H9 (cell line): ENCODE measurements at regions not wholly inside any gene's neighbourhood (a gene's known extent, or its start where the extent isn't known, plus 50 kb on each side); places are given as distances from the start of the nearest gene placed in this dataset.

Experiments
- DNase-seq: peaks from one replicate; pipeline ENCODE4 v3.0.0-alpha.2; 2017
- H2AFZ ChIP-seq: one replicate; pipeline ENCODE4 v1.6.1; 2013; ENCODE audit warnings: mild to moderate bottlenecking, low read length, control low read depth, moderate library complexity
- H2AK5ac ChIP-seq: 2 replicates; pipeline ENCODE4 v1.6.1; 2013; ENCODE audit warnings: low read length, control low read depth, mixed read lengths; ENCODE audit not compliant: insufficient read length
- H2BK120ac ChIP-seq: one replicate; pipeline ENCODE4 v1.6.1; 2013; ENCODE audit warnings: low read depth, mild to moderate bottlenecking, low read length, control low read depth, inconsistent platforms; ENCODE audit not compliant: poor library complexity, severe bottlenecking
- H2BK12ac ChIP-seq: 2 replicates; pipeline ENCODE4 v1.6.1; 2013; ENCODE audit warnings: low read length, control low read depth, mixed read lengths, low read depth; ENCODE audit not compliant: insufficient read length
- H2BK15ac ChIP-seq: 2 replicates; pipeline ENCODE4 v1.6.1; 2013; ENCODE audit warnings: low read depth, low read length, control low read depth
- H2BK20ac ChIP-seq: one replicate; pipeline ENCODE4 v1.6.1; 2013; ENCODE audit warnings: low read depth, mild to moderate bottlenecking, low read length, control low read depth, inconsistent platforms; ENCODE audit not compliant: poor library complexity, severe bottlenecking
- H2BK5ac ChIP-seq: 2 replicates; pipeline ENCODE4 v1.6.1; 2013; ENCODE audit warnings: low read length, control low read depth, mixed read lengths; ENCODE audit not compliant: insufficient read length
- H3K14ac ChIP-seq: 2 replicates; pipeline ENCODE4 v1.6.1; 2013; ENCODE audit warnings: low read length, control low read depth; ENCODE audit not compliant: insufficient read depth
- H3K18ac ChIP-seq: 2 replicates; pipeline ENCODE4 v1.6.1; 2013; ENCODE audit warnings: low read depth, mild to moderate bottlenecking, mixed read lengths, low read length, control low read depth; ENCODE audit not compliant: insufficient read length
- H3K23ac ChIP-seq: 2 replicates; pipeline ENCODE4 v1.6.1; 2013; ENCODE audit warnings: low read length, control low read depth, mixed read lengths, low read depth; ENCODE audit not compliant: insufficient read length
- H3K23me2 ChIP-seq: 2 replicates; pipeline ENCODE4 v1.6.1; 2013; ENCODE audit warnings: low read depth, mild to moderate bottlenecking, mixed read lengths, low read length, control low read depth; ENCODE audit not compliant: insufficient read length, poor library complexity, severe bottlenecking
- H3K27ac ChIP-seq: 2 replicates; pipeline ENCODE4 v1.5.1; 2013; ENCODE audit warnings: low read length, control low read depth, mixed read lengths, low read depth; ENCODE audit not compliant: insufficient read length
- H3K27me3 ChIP-seq: 2 replicates; pipeline ENCODE4 v1.6.1; 2013; ENCODE audit warnings: low read length, control low read depth, inconsistent platforms; ENCODE audit not compliant: insufficient read depth
- H3K4ac ChIP-seq: 2 replicates; pipeline ENCODE4 v1.6.1; 2013; ENCODE audit warnings: low read depth, mild to moderate bottlenecking, control low read depth, inconsistent platforms, low read length, moderate library complexity
- H3K4me1 ChIP-seq: 2 replicates; pipeline ENCODE4 v1.6.1; 2013; ENCODE audit warnings: low read length, control low read depth, inconsistent platforms; ENCODE audit not compliant: insufficient read depth
- H3K4me2 ChIP-seq: 2 replicates; pipeline ENCODE4 v1.6.1; 2013; ENCODE audit warnings: low read length, control low read depth, mixed read lengths; ENCODE audit not compliant: insufficient read length, insufficient read depth
- H3K56ac ChIP-seq: 2 replicates; pipeline ENCODE4 v1.6.1; 2013; ENCODE audit warnings: low read depth, mild to moderate bottlenecking, mixed read lengths, low read length, control low read depth; ENCODE audit not compliant: insufficient read length
- H3K79me1 ChIP-seq: 2 replicates; pipeline ENCODE4 v1.6.1; 2013; ENCODE audit warnings: low read depth, mild to moderate bottlenecking, moderate library complexity, low read length, control low read depth, inconsistent platforms; ENCODE audit not compliant: insufficient read depth, poor library complexity, severe bottlenecking
- H3K79me2 ChIP-seq: 2 replicates; pipeline ENCODE4 v1.6.1; 2013; ENCODE audit warnings: low read length, control low read depth, inconsistent platforms; ENCODE audit not compliant: insufficient read depth
- H3K9ac ChIP-seq: 2 replicates; pipeline ENCODE4 v1.6.1; 2013; ENCODE audit warnings: low read length, control low read depth, mixed read lengths; ENCODE audit not compliant: insufficient read length; ENCODE audit errors: extremely low read depth
- H3K9me3 ChIP-seq: one replicate; pipeline ENCODE4 v1.6.1; 2013; ENCODE audit warnings: low read depth, low read length, inconsistent platforms; ENCODE audit not compliant: control insufficient read depth
- H3T11ph ChIP-seq: one replicate; pipeline ENCODE4 v1.6.1; 2013; ENCODE audit warnings: mild to moderate bottlenecking, low read length, control low read depth, inconsistent platforms
- H4K20me1 ChIP-seq: one replicate; pipeline ENCODE4 v1.6.1; 2013; ENCODE audit not compliant: control insufficient read depth, insufficient read length, insufficient read depth
- H4K5ac ChIP-seq: 2 replicates; pipeline ENCODE4 v1.6.1; 2013; ENCODE audit warnings: low read depth, mild to moderate bottlenecking, mixed read lengths, low read length, control low read depth; ENCODE audit not compliant: insufficient read length
- H4K8ac ChIP-seq: replicated peaks from 2 replicates; pipeline ENCODE4 v1.6.1; 2013; ENCODE audit warnings: low read length, control low read depth, mixed read lengths, low read depth; ENCODE audit not compliant: insufficient read length
- H4K91ac ChIP-seq: 2 replicates; pipeline ENCODE4 v1.6.1; 2013; ENCODE audit warnings: low read depth, mild to moderate bottlenecking, moderate library complexity, mixed read lengths, low read length, control low read depth; ENCODE audit not compliant: insufficient read length
- H3K27ac Mint-ChIP-seq, 3 experiments: 2 replicates in 2 of 3; 3 replicates in 1 of 3; pipeline ENCODE4 v1.8.0; 2020 to 2021; ENCODE audit warnings: mixed read lengths in 3 of 3, mild to moderate bottlenecking in 1 of 3, moderate library complexity in 1 of 3
- H3K27me3 Mint-ChIP-seq: 2 replicates; pipeline ENCODE4 v1.8.0; 2021; ENCODE audit warnings: low read depth, mild to moderate bottlenecking, moderate library complexity, mixed read lengths
- H3K36me3 Mint-ChIP-seq, 3 experiments: 2 replicates in 2 of 3; 3 replicates in 1 of 3; pipeline ENCODE4 v1.8.0; 2020 to 2021; ENCODE audit warnings: low read depth in 3 of 3, mixed read lengths in 3 of 3; ENCODE audit not compliant: insufficient read depth in 1 of 3
- H3K4me1 Mint-ChIP-seq, 2 experiments: 2 replicates each; pipeline ENCODE4 v1.8.0; 2020; ENCODE audit warnings: mixed read lengths in 2 of 2
- H3K4me3 Mint-ChIP-seq, 2 experiments: 2 replicates in 1 of 2; 3 replicates in 1 of 2; pipeline ENCODE4 v1.8.0; 2020 to 2021; ENCODE audit warnings: mild to moderate bottlenecking in 2 of 2, mixed read lengths in 2 of 2, moderate library complexity in 1 of 2
- H3K9me3 Mint-ChIP-seq, 2 experiments: 2 replicates in 1 of 2; 3 replicates in 1 of 2; pipeline ENCODE4 v1.8.0; 2020; ENCODE audit warnings: mild to moderate bottlenecking in 2 of 2, mixed read lengths in 2 of 2, moderate library complexity in 1 of 2
- WGBS: extraction: QIAGEN DNeasy Blood & Tissue Kit; methylation state at CpG from one replicate; pipeline ENCODE4 v1.1.7; 2013; ENCODE audit warnings: missing lambda C conversion rate, low lambda C conversion rate, mixed read lengths; ENCODE audit not compliant: insufficient read length; ENCODE audit errors: extremely low coverage; 5-methylcytosine and 5-hydroxymethylcytosine counted together
- TF ChIP-seq, protein P1 (sequence below): fragments of 200-600 bp; sonication (generic); conservative IDR thresholded peaks from 3 replicates; pipeline ENCODE4 v1.8.0; 2021; ENCODE audit warnings: antibody characterized with exemption, mild to moderate bottlenecking

- no CpG with 5 or more reads among the region's 2 CpGs for WGBS
- no peak overlapping the region for H2BK5ac ChIP-seq
- H3K4me2 ChIP-seq, result no peak overlapping the region
- no peak overlapping the region for H3K56ac ChIP-seq
- Mint-ChIP-seq H3K4me1 (peaks cover 22 to 25% of the 10 kb centered on the region in 2 experiments), H3K4me3 (no peak overlapping the region), H3K27ac (no peak overlapping the region; a peak in 1 of 7 replicates), H3K36me3 (no peaks in the 10 kb centered on the region), H3K27me3 (no peaks in the 10 kb centered on the region), H3K9me3 (no peaks in the 10 kb centered on the region; a peak in 2 of 5 replicates)
- H3K79me1 ChIP-seq, result no peaks in the 10 kb centered on the region
- H2AK5ac ChIP-seq, result no peak overlapping the region
- no peak overlapping the region for H4K8ac ChIP-seq
- H2BK120ac ChIP-seq, result no peak overlapping the region
- no peak overlapping the region for H2BK15ac ChIP-seq
- H2BK12ac ChIP-seq, result no peak overlapping the region
- no peak overlapping the region for H3K14ac ChIP-seq
- TF ChIP-seq, protein P1, sequence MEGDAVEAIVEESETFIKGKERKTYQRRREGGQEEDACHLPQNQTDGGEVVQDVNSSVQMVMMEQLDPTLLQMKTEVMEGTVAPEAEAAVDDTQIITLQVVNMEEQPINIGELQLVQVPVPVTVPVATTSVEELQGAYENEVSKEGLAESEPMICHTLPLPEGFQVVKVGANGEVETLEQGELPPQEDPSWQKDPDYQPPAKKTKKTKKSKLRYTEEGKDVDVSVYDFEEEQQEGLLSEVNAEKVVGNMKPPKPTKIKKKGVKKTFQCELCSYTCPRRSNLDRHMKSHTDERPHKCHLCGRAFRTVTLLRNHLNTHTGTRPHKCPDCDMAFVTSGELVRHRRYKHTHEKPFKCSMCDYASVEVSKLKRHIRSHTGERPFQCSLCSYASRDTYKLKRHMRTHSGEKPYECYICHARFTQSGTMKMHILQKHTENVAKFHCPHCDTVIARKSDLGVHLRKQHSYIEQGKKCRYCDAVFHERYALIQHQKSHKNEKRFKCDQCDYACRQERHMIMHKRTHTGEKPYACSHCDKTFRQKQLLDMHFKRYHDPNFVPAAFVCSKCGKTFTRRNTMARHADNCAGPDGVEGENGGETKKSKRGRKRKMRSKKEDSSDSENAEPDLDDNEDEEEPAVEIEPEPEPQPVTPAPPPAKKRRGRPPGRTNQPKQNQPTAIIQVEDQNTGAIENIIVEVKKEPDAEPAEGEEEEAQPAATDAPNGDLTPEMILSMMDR, result no peak
- no peaks in the 10 kb centered on the region for H4K20me1 ChIP-seq
- no peak overlapping the region for H4K5ac ChIP-seq
- H4K91ac ChIP-seq, result no peak overlapping the region
- no peaks in the 10 kb centered on the region for H3K23me2 ChIP-seq
- H3K27ac ChIP-seq, result no peak overlapping the region
- H3K9ac ChIP-seq, result no peak overlapping the region
- no peaks in the 10 kb centered on the region for H3K79me2 ChIP-seq
- no peak overlapping the region for H3K23ac ChIP-seq
- no peak overlapping the region for H3K18ac ChIP-seq
- H3K4ac ChIP-seq, result no peak overlapping the region
- H3K4me1 ChIP-seq, result peaks cover 3% of the 10 kb centered on the region; the same call in 1 of the 2 replicates
- H2AFZ ChIP-seq, result no peak overlapping the region
- no peak for DNase-seq
- H3T11ph ChIP-seq, result no peak overlapping the region
- no peaks in the 10 kb centered on the region for H3K27me3 ChIP-seq
- no peak overlapping the region for H2BK20ac ChIP-seq
- no peaks in the 10 kb centered on the region for H3K9me3 ChIP-seq
Measured at GRCh38 chr6:19301980-19302379, 535.2 kb upstream of the ID4 start.
